ENCODE measurements at regions not wholly inside any gene's neighbourhood (a gene's known extent, or its start where the extent isn't known, plus 50 kb on each side); places are given as distances from the start of the nearest gene placed in this dataset.

GRCh38 chr10:130464426-130464825 is 328.2 kb downstream of the GLRX3 start:
- H3K79me2 ChIP-seq (replicated peaks; ENCODE audit: insufficient read depth): no peaks in the 10 kb centered on the region
- no peaks in the 10 kb centered on the region for H3K27me3 ChIP-seq (ENCODE audit: insufficient read depth)
- no peaks in the 10 kb centered on the region for H3K9me2 ChIP-seq (ENCODE audit: insufficient read depth)
- no peak overlapping the region for H3K27ac ChIP-seq (ENCODE audit: low read depth)
- TF ChIP-seq CREB1 (CRISPR knock-in tag; IDR thresholded peaks at IDR 0.05; ENCODE audit: low read depth): no peak
- no peak for TF ChIP-seq EZH2phosphoT487 (IDR thresholded peaks at IDR 0.05; ENCODE audit: unreplicated experiment)
- no peak for TF ChIP-seq EZH2 (IDR thresholded peaks at IDR 0.05; ENCODE audit: low read depth, unreplicated experiment)
- TF ChIP-seq ETS1 (IDR thresholded peaks at IDR 0.05): no peak
- TF ChIP-seq NANOG (IDR thresholded peaks at IDR 0.05; ENCODE audit: borderline replicate concordance): no peak
- TF ChIP-seq ZNF114 (CRISPR knock-in tag; IDR thresholded peaks at IDR 0.05): no peak
- TF ChIP-seq POLR2AphosphoS5 (IDR thresholded peaks at IDR 0.05; ENCODE audit: low read depth): no peak
- no peak for TF ChIP-seq REST (IDR thresholded peaks at IDR 0.05; ENCODE audit: unreplicated experiment)
- TF ChIP-seq, protein P1, sequence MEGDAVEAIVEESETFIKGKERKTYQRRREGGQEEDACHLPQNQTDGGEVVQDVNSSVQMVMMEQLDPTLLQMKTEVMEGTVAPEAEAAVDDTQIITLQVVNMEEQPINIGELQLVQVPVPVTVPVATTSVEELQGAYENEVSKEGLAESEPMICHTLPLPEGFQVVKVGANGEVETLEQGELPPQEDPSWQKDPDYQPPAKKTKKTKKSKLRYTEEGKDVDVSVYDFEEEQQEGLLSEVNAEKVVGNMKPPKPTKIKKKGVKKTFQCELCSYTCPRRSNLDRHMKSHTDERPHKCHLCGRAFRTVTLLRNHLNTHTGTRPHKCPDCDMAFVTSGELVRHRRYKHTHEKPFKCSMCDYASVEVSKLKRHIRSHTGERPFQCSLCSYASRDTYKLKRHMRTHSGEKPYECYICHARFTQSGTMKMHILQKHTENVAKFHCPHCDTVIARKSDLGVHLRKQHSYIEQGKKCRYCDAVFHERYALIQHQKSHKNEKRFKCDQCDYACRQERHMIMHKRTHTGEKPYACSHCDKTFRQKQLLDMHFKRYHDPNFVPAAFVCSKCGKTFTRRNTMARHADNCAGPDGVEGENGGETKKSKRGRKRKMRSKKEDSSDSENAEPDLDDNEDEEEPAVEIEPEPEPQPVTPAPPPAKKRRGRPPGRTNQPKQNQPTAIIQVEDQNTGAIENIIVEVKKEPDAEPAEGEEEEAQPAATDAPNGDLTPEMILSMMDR (conservative IDR thresholded peaks at IDR 0.05; ENCODE audit: low read depth in 2 of 2): no peak
- no peak for TF ChIP-seq STAT1 (IDR thresholded peaks at IDR 0.05; ENCODE audit: unreplicated experiment)
- TF ChIP-seq JUNB (IDR thresholded peaks at IDR 0.05; ENCODE audit: unreplicated experiment): no peak
- H3K27me3 Mint-ChIP-seq (ENCODE audit: insufficient read depth, low read depth, poor library complexity): peaks cover 4% of the 10 kb centered on the region
- H3F3A ChIP-seq (replicated peaks; ENCODE audit: low read depth): no peaks in the 10 kb centered on the region
- no peaks in the 10 kb centered on the region for H4K20me1 ChIP-seq (replicated peaks; ENCODE audit: insufficient read depth)
- peaks cover 37% of the 10 kb centered on the region for H3K36me3 Mint-ChIP-seq (ENCODE audit: low read depth)
- H3K27ac Mint-ChIP-seq: no peak overlapping the region
- no peak overlapping the region for H2AFZ ChIP-seq
- H3K36me3 ChIP-seq (ENCODE audit: insufficient read depth): no peaks in the 10 kb centered on the region
- ATAC-seq: no peak
- no peak for DNase-seq (ENCODE audit: low spot score)
- H3K4me3 ChIP-seq: no peak overlapping the region
- no peaks in the 10 kb centered on the region for H3K4me1 Mint-ChIP-seq
- no peaks in the 10 kb centered on the region for H3K4me1 ChIP-seq (ENCODE audit: insufficient read depth)
- H3K4me3 Mint-ChIP-seq: no peak overlapping the region
- H3K4me2 ChIP-seq: no peak overlapping the region
- H3K9me3 Mint-ChIP-seq: peaks cover 99% of the 10 kb centered on the region

Measured in GM23338 (cell line).